ENCODE measurements at regions not wholly inside any gene's neighbourhood (a gene's known extent, or its start where the extent isn't known, plus 50 kb on each side); places are given as distances from the start of the nearest gene placed in this dataset.

- H2AFZ ChIP-seq (ENCODE audit: low read length) = no peak overlapping the region
- ATAC-seq (no peak), FAIRE-seq (no peak), DNase-seq (ENCODE audit: low spot score) (no peak)
- H3K79me2 ChIP-seq (ENCODE audit: insufficient read depth, low read length) = no peaks in the 10 kb centered on the region
- ChIA-PET CTCF (ENCODE audit: low intra/inter-chr PET ratio, low total read pairs) (no interaction called here), POLR2A (no interaction called here)
- no peak overlapping the region for H3K4me3 ChIP-seq (replicated peaks in 1 of 3; ENCODE audit: insufficient read depth in 1 of 3, low read depth in 2 of 3, low read length in 3 of 3)
- H3K27ac ChIP-seq (ENCODE audit: extremely low read length, insufficient read depth, low read length) = no peak overlapping the region
- no peaks in the 10 kb centered on the region for H3K9me3 ChIP-seq (ENCODE audit: low read length)
- no peaks in the 10 kb centered on the region for H3K36me3 ChIP-seq (replicated peaks in 1 of 2; ENCODE audit: control insufficient read depth in 1 of 2, insufficient read depth in 2 of 2, low read length in 2 of 2)
- 44% methylated on average over 6 of the region's 6 CpGs for WGBS (ENCODE audit: low lambda C conversion rate)
- intact Hi-C loops (cut with micrococcal nuclease; ENCODE audit: unreplicated experiment) = no loop called here
- no peak overlapping the region for H3K9ac ChIP-seq (ENCODE audit: insufficient read depth, low read depth, low read length)
- H3K4me1 ChIP-seq (ENCODE audit: insufficient read depth, low read length) = no peaks in the 10 kb centered on the region
- H4K20me1 ChIP-seq (ENCODE audit: insufficient read depth, low read length) = no peaks in the 10 kb centered on the region
- BruUV-seq (replicated peaks) = no TSS peak
- no peak overlapping the region for H3K4me2 ChIP-seq (ENCODE audit: low read depth, low read length)
- in situ Hi-C loops (cut with HindIII; ENCODE audit: extremely low pct_ligation_motif_present, low pct_unique_long_range_greater_than_20kb) = no loop called here
- H3K27me3 ChIP-seq (ENCODE audit: control insufficient read depth in 1 of 2, insufficient read depth in 2 of 2, low read length in 2 of 2) = peaks cover 2 to 4% of the 10 kb centered on the region in 2 experiments; a peak in 4 of 5 replicates
- TF ChIP-seq ZMAT5 (CRISPR knock-in tag; IDR thresholded peaks at IDR 0.05; ENCODE audit: borderline replicate concordance, low read depth) (no peak), HNF4A (CRISPR knock-in tag; IDR thresholded peaks at IDR 0.05) (no peak), ZBTB49 (CRISPR knock-in tag; IDR thresholded peaks at IDR 0.05; ENCODE audit: borderline replicate concordance) (no peak), NR2F2 (IDR thresholded peaks at IDR 0.05; ENCODE audit: borderline replicate concordance, low read depth) (no peak), NKX3-1 (CRISPR knock-in tag; IDR thresholded peaks at IDR 0.05) (no peak), ZNF674 (CRISPR knock-in tag; IDR thresholded peaks at IDR 0.05; ENCODE audit: low read depth) (no peak), ZNF354B (CRISPR knock-in tag; IDR thresholded peaks at IDR 0.05) (no peak), ZNF224 (CRISPR knock-in tag; IDR thresholded peaks at IDR 0.05) (no peak), PLRG1 (conservative IDR thresholded peaks at IDR 0.05) (no peak), PRDM10 (CRISPR knock-in tag; IDR thresholded peaks at IDR 0.05; ENCODE audit: low read depth) (no peak), ZBTB2 (CRISPR knock-in tag; IDR thresholded peaks at IDR 0.05; ENCODE audit: low read depth) (no peak), ZNF280B (CRISPR knock-in tag; IDR thresholded peaks at IDR 0.05; ENCODE audit: borderline replicate concordance) (no peak), MAX (IDR thresholded peaks at IDR 0.05) (no peak), SOX13 (IDR thresholded peaks at IDR 0.05) (no peak), SOX13 (CRISPR knock-in tag; conservative IDR thresholded peaks at IDR 0.05 in 1 of 2, IDR thresholded peaks at IDR 0.05 in 1 of 2) (no peak)
These were observed 149.6 kb downstream of the SEC16B start for GRCh38 chr1:177820213-177820612.

Data from HepG2 (cell line).